Activated naive CD4-positive, alpha-beta T cell treated with anti-CD3 and anti-CD28 coated beads for 36 hours (primary cell): ENCODE measurements at regions not wholly inside any gene's neighbourhood (a gene's known extent, or its start where the extent isn't known, plus 50 kb on each side); places are given as distances from the start of the nearest gene placed in this dataset.
"Not testable (repeated sequence)": the region's sequence is repeated elsewhere in the genome, so short reads cannot be mapped to it uniquely, and the experiment has no call there.

ENCODE experiments used
- CTCF ChIA-PET: fragments of 350-600 bp; sonication (Branson Sonifier 250); formaldehyde crosslinking; loops from one replicate; lab custom pipeline; 2021; ENCODE audit warnings: antibody characterized with exemption; lab: Charles Lee
- DNase-seq: peaks from one replicate; pipeline ENCODE4 v3.0.0-alpha.2; 2020
- H3K27ac Mint-ChIP-seq: one replicate; pipeline ENCODE4 v1.8.0; 2021; ENCODE audit warnings: mild to moderate bottlenecking, mixed read lengths
- H3K27me3 Mint-ChIP-seq: one replicate; pipeline ENCODE4 v1.8.0; 2021; ENCODE audit warnings: low read depth, mixed read lengths
- H3K36me3 Mint-ChIP-seq: one replicate; pipeline ENCODE4 v1.8.0; 2021; ENCODE audit warnings: low read depth, mixed read lengths
- H3K4me1 Mint-ChIP-seq: one replicate; pipeline ENCODE4 v1.8.0; 2021; ENCODE audit warnings: low read depth, mixed read lengths
- H3K4me3 Mint-ChIP-seq: one replicate; pipeline ENCODE4 v1.8.0; 2021; ENCODE audit warnings: mild to moderate bottlenecking, moderate library complexity, mixed read lengths
- H3K9me3 Mint-ChIP-seq: one replicate; pipeline ENCODE4 v1.8.0; 2021; ENCODE audit warnings: mixed read lengths
- intact Hi-C: fragments of 100-400 bp; cut with micrococcal nuclease; formaldehyde crosslinking; loops from one replicate; pipeline ENCODE4 v1.15.1; 2023

- Mint-ChIP-seq H3K4me1 (no peaks in the 10 kb centered on the region), H3K4me3 (no peak overlapping the region), H3K27ac (no peak overlapping the region), H3K27me3 (no peaks in the 10 kb centered on the region), H3K36me3 (peaks cover 5% of the 10 kb centered on the region), H3K9me3 (peaks cover 13% of the 10 kb centered on the region)
- intact Hi-C loops = no loop called here
- CTCF ChIA-PET = no interaction called here
- DNase-seq = no peak
Observed at GRCh38 chr13:111575276-111575675, 254.8 kb downstream of the TEX29 start.

- H3K4me1 Mint-ChIP-seq = no peaks in the 10 kb centered on the region
- no peak overlapping the region for H3K27ac Mint-ChIP-seq
- DNase-seq = no peak
- no peaks in the 10 kb centered on the region for H3K27me3 Mint-ChIP-seq
- no peak overlapping the region for H3K4me3 Mint-ChIP-seq
- intact Hi-C loops = no loop called here
- peaks cover 5% of the 10 kb centered on the region for H3K36me3 Mint-ChIP-seq
- peaks cover 15% of the 10 kb centered on the region for H3K9me3 Mint-ChIP-seq
- CTCF ChIA-PET = interaction anchor here (0.7 kb wide), 1 partner anchor 147 kb away, joined by 3 read pairs; no protein-coding TSS in a partner anchor
Observed at GRCh38 chr13:111575719-111576118, 255.3 kb downstream of the TEX29 start.

GRCh38 chr13:111577208-111577828 is 256.9 kb downstream of the TEX29 start:
- Mint-ChIP-seq H3K36me3 (peaks cover 5% of the 10 kb centered on the region), H3K27ac (no peak overlapping the region), H3K9me3 (peaks cover 15% of the 10 kb centered on the region), H3K4me3 (no peak overlapping the region), H3K4me1 (no peaks in the 10 kb centered on the region), H3K27me3 (no peaks in the 10 kb centered on the region)
- intact Hi-C loops = no loop called here
- CTCF ChIA-PET = no interaction called here
- no peak for DNase-seq

- Mint-ChIP-seq H3K4me3 (no peak overlapping the region), H3K4me1 (no peaks in the 10 kb centered on the region), H3K27me3 (no peaks in the 10 kb centered on the region), H3K9me3 (peaks cover 15% of the 10 kb centered on the region), H3K27ac (no peak overlapping the region), H3K36me3 (peaks cover 5% of the 10 kb centered on the region)
- DNase-seq = no peak
- CTCF ChIA-PET = no interaction called here
- intact Hi-C loops = no loop called here
Observed at GRCh38 chr13:111577956-111578605, 257.6 kb downstream of the TEX29 start.

GRCh38 chr13:111584101-111584672 is 263.7 kb downstream of the TEX29 start:
- intact Hi-C loops = no loop called here
- no peaks in the 10 kb centered on the region for H3K4me1 Mint-ChIP-seq
- no peak overlapping the region for H3K27ac Mint-ChIP-seq
- no peaks in the 10 kb centered on the region for H3K27me3 Mint-ChIP-seq
- H3K36me3 Mint-ChIP-seq = no peaks in the 10 kb centered on the region
- no peak overlapping the region for H3K4me3 Mint-ChIP-seq
- CTCF ChIA-PET = no interaction called here
- H3K9me3 Mint-ChIP-seq = peaks cover 2% of the 10 kb centered on the region
- DNase-seq = no peak

- Mint-ChIP-seq H3K36me3 (no peaks in the 10 kb centered on the region), H3K27me3 (no peaks in the 10 kb centered on the region), H3K27ac (no peak overlapping the region), H3K4me1 (no peaks in the 10 kb centered on the region), H3K4me3 (no peak overlapping the region), H3K9me3 (peaks cover 2% of the 10 kb centered on the region)
- CTCF ChIA-PET = no interaction called here
- no peak for DNase-seq
- intact Hi-C loops = no loop called here
Observed at GRCh38 chr13:111584870-111585269, 264.4 kb downstream of the TEX29 start.

GRCh38 chr13:111586291-111586690 is 265.8 kb downstream of the TEX29 start:
- no peak for DNase-seq
- H3K27me3 Mint-ChIP-seq = no peaks in the 10 kb centered on the region
- intact Hi-C loops = no loop called here
- H3K27ac Mint-ChIP-seq = no peak overlapping the region
- H3K4me1 Mint-ChIP-seq = no peaks in the 10 kb centered on the region
- H3K4me3 Mint-ChIP-seq = no peak overlapping the region
- CTCF ChIA-PET = no interaction called here
- H3K36me3 Mint-ChIP-seq = no peaks in the 10 kb centered on the region
- H3K9me3 Mint-ChIP-seq = no peaks in the 10 kb centered on the region

- Mint-ChIP-seq H3K9me3 (no peaks in the 10 kb centered on the region), H3K27ac (no peak overlapping the region), H3K27me3 (no peaks in the 10 kb centered on the region), H3K36me3 (no peaks in the 10 kb centered on the region), H3K4me1 (no peaks in the 10 kb centered on the region), H3K4me3 (no peak overlapping the region)
- DNase-seq = no peak
- intact Hi-C loops = no loop called here
- CTCF ChIA-PET = no interaction called here
Observed at GRCh38 chr13:111587249-111587648, 266.8 kb downstream of the TEX29 start.

- H3K4me3 Mint-ChIP-seq = no peak overlapping the region
- H3K27me3 Mint-ChIP-seq = peaks cover 2% of the 10 kb centered on the region
- DNase-seq = no peak
- no peaks in the 10 kb centered on the region for H3K9me3 Mint-ChIP-seq
- intact Hi-C loops = no loop called here
- H3K27ac Mint-ChIP-seq = no peak overlapping the region
- H3K4me1 Mint-ChIP-seq = no peaks in the 10 kb centered on the region
- H3K36me3 Mint-ChIP-seq = no peaks in the 10 kb centered on the region
- CTCF ChIA-PET = no interaction called here
Observed at GRCh38 chr13:111589321-111589720, 268.9 kb downstream of the TEX29 start.

- no peaks in the 10 kb centered on the region for H3K9me3 Mint-ChIP-seq
- intact Hi-C loops = no loop called here
- no peaks in the 10 kb centered on the region for H3K36me3 Mint-ChIP-seq
- peaks cover 2% of the 10 kb centered on the region for H3K27me3 Mint-ChIP-seq
- no peak overlapping the region for H3K4me3 Mint-ChIP-seq
- CTCF ChIA-PET = no interaction called here
- H3K27ac Mint-ChIP-seq = no peak overlapping the region
- no peaks in the 10 kb centered on the region for H3K4me1 Mint-ChIP-seq
- DNase-seq = no peak
Observed at GRCh38 chr13:111589992-111590391, 269.6 kb downstream of the TEX29 start.

GRCh38 chr13:111590796-111591195 is 270.4 kb downstream of the TEX29 start:
- H3K36me3 Mint-ChIP-seq = no peaks in the 10 kb centered on the region
- no peaks in the 10 kb centered on the region for H3K4me1 Mint-ChIP-seq

GRCh38 chr13:111593490-111593889 is 273.0 kb downstream of the TEX29 start:
- CTCF ChIA-PET, intact Hi-C loops, H3K27me3 Mint-ChIP-seq, H3K36me3 Mint-ChIP-seq, H3K27ac Mint-ChIP-seq, H3K9me3 Mint-ChIP-seq, H3K4me1 Mint-ChIP-seq, DNase-seq, H3K4me3 Mint-ChIP-seq: not testable (repeated sequence)

More at GRCh38 chr13:111590796-111591195, 270.4 kb downstream of the TEX29 start:
- CTCF ChIA-PET = no interaction called here
- DNase-seq = no peak
- Mint-ChIP-seq H3K27me3 (peaks cover 2% of the 10 kb centered on the region), H3K4me3 (no peak overlapping the region), H3K9me3 (no peaks in the 10 kb centered on the region), H3K27ac (no peak overlapping the region)
- intact Hi-C loops = no loop called here

GRCh38 chr13:111594606-111595005 is 274.2 kb downstream of the TEX29 start:
- H3K27ac Mint-ChIP-seq = no peak overlapping the region
- H3K36me3 Mint-ChIP-seq = no peaks in the 10 kb centered on the region
- intact Hi-C loops = no loop called here
- no peak overlapping the region for H3K4me3 Mint-ChIP-seq
- H3K27me3 Mint-ChIP-seq = peaks cover 4% of the 10 kb centered on the region
- DNase-seq = no peak
- CTCF ChIA-PET = no interaction called here
- no peaks in the 10 kb centered on the region for H3K4me1 Mint-ChIP-seq
- no peaks in the 10 kb centered on the region for H3K9me3 Mint-ChIP-seq
